K562 (cell line): ENCODE measurements at regions not wholly inside any gene's neighbourhood (a gene's known extent, or its start where the extent isn't known, plus 50 kb on each side); places are given as distances from the start of the nearest gene placed in this dataset.

Experiments used
- ATAC-seq: fragments of 200-7000 bp; cut with Tn5 transposase; 3 replicates; pipeline ENCODE4 v1.9.1; 2020; ENCODE audit warnings: moderate library complexity
- BruUV-seq: library from RNA; stranded (reverse); fragments of 400-500 nt; replicated peaks from 2 replicates; lab custom pipeline; 2021; lab: Mats Ljungman, UMichigan
- CTCF ChIA-PET: fragments of 300-600 bp; formaldehyde crosslinking; extraction: SDS; loops from one replicate; lab custom pipeline; 2021; ENCODE audit warnings: low intra/inter-chr PET ratio; lab: Yijun Ruan, JAX
- POLR2A ChIA-PET: fragments of 300-600, 350-650 bp; sonication (Branson Sonifier 250); formaldehyde crosslinking; extraction: SDS; loops from one replicate; lab custom pipeline; 2021; ENCODE audit warnings: antibody characterized with exemption, inconsistent platforms; lab: Yijun Ruan, JAX
- DNase-seq, 4 experiments: peaks; one replicate each; pipeline versions ENCODE4 v3.0.0 to v3.0.0-alpha.2; 2011 to 2018; ENCODE audit warnings: low spot score in 3 of 4, mixed read lengths in 3 of 4; ENCODE audit errors: extremely low read depth in 1 of 4
- FAIRE-seq: peaks from 2 replicates; lab custom pipeline; 2011; peaks lifted over from hg19 to GRCh38; lab: Jason Lieb, UNC
- H2AFZ ChIP-seq: 2 replicates; pipeline ENCODE4 v1.6.0; 2011; ENCODE audit warnings: low read depth, low read length, control low read depth, inconsistent platforms
- H3K27ac ChIP-seq: fragments of 200-600 bp; 3 replicates; pipeline ENCODE4 v1.8.0; 2011; ENCODE audit warnings: low read depth, mild to moderate bottlenecking, control low read depth, inconsistent platforms, low read length, moderate library complexity, mixed read lengths; ENCODE audit errors: extremely low read depth
- H3K27me3 ChIP-seq, 2 experiments: fragments of 300-600 bp in 1 of 2; 2 replicates in 1 of 2; 3 replicates in 1 of 2; pipeline versions ENCODE4 v1.6.0 to v1.8.0; 2011; ENCODE audit warnings: inconsistent platforms in 2 of 2, low read length in 2 of 2, mild to moderate bottlenecking in 1 of 2, mixed read lengths in 1 of 2, moderate library complexity in 1 of 2; ENCODE audit not compliant: control insufficient read depth in 2 of 2, insufficient read depth in 2 of 2
- H3K36me3 ChIP-seq: fragments of 300-600 bp; 3 replicates; pipeline ENCODE4 v1.8.0; 2011; ENCODE audit warnings: mild to moderate bottlenecking, low read length, inconsistent platforms; ENCODE audit not compliant: control insufficient read depth, insufficient read depth
- H3K4me1 ChIP-seq, 2 experiments: fragments of 200-600 bp in 1 of 2; replicated peaks in 1 of 2; 2 replicates in 1 of 2; 3 replicates in 1 of 2; pipeline versions ENCODE4 v1.5.1 to v1.8.0; 2011; ENCODE audit warnings: inconsistent platforms in 2 of 2, low read length in 2 of 2, mild to moderate bottlenecking in 1 of 2, mixed read lengths in 1 of 2, moderate library complexity in 1 of 2; ENCODE audit not compliant: control insufficient read depth in 2 of 2, insufficient read depth in 2 of 2
- H3K4me2 ChIP-seq: 2 replicates; pipeline ENCODE4 v1.6.1; 2011; ENCODE audit warnings: low read length, control low read depth, inconsistent platforms, mixed read lengths; ENCODE audit not compliant: insufficient read depth
- H3K4me3 ChIP-seq: fragments of 200-600 bp; sonication (generic), shearing (Covaris generic); 2 replicates; pipeline ENCODE4 v1.5.1; 2016; ENCODE audit warnings: control low read depth, inconsistent platforms
- H3K79me2 ChIP-seq: fragments of 200-600 bp; 3 replicates; pipeline ENCODE4 v1.8.0; 2011; ENCODE audit warnings: low read length, inconsistent platforms; ENCODE audit not compliant: control insufficient read depth, insufficient read depth
- H3K9ac ChIP-seq, 2 experiments: 2 replicates each; pipeline versions ENCODE4 v1.6.0 to v1.6.1; 2011; ENCODE audit warnings: low read depth in 2 of 2, low read length in 2 of 2, control low read depth in 1 of 2, inconsistent platforms in 1 of 2, mild to moderate bottlenecking in 1 of 2, mixed read lengths in 1 of 2; ENCODE audit not compliant: insufficient read depth in 1 of 2
- H3K9me1 ChIP-seq: one replicate; pipeline ENCODE4 v1.6.0; 2011; ENCODE audit warnings: inconsistent platforms, mild to moderate bottlenecking, low read length, moderate library complexity; ENCODE audit not compliant: control insufficient read depth, insufficient read depth
- H3K9me3 ChIP-seq: replicated peaks from 2 replicates; pipeline ENCODE4 v1.5.1; 2011; ENCODE audit warnings: low read depth, low read length, inconsistent platforms; ENCODE audit not compliant: control insufficient read depth, insufficient read depth
- H4K20me1 ChIP-seq: replicated peaks from 2 replicates; pipeline ENCODE4 v1.6.1; 2011; ENCODE audit warnings: low read length, inconsistent platforms, mixed read lengths; ENCODE audit not compliant: control insufficient read depth, insufficient read depth
- BCL6 ChIP-seq: fragments of 250-450 bp; sonication (Bioruptor Pico); IDR thresholded peaks from 2 replicates; pipeline ENCODE4 v1.4.0; 2020
- CBX3 ChIP-seq, 2 experiments: IDR thresholded peaks; 1 replicate in 1 of 2; 2 replicates in 1 of 2; pipeline ENCODE4 v1.6.1; 2012; ENCODE audit warnings: inconsistent platforms in 2 of 2, low read length in 2 of 2, borderline replicate concordance in 1 of 2, control low read depth in 1 of 2
- CEBPZ ChIP-seq: fragments of 150-350 bp; IDR thresholded peaks from 2 replicates; pipeline ENCODE4 v1.6.1; 2014; ENCODE audit warnings: low read depth, mild to moderate bottlenecking, low read length, borderline replicate concordance
- E2F8 ChIP-seq: fragments of 450-650 bp; IDR thresholded peaks from 2 replicates; pipeline ENCODE4 v1.7.1; 2018; ENCODE audit warnings: mild to moderate bottlenecking, low read depth; ENCODE audit not compliant: partially characterized antibody
- MED1 ChIP-seq: sonication (generic); formaldehyde crosslinking; IDR thresholded peaks from 2 replicates; pipeline ENCODE4 v1.8.1; 2023; ENCODE audit warnings: missing genetic modification reagents, borderline replicate concordance
- MEF2D ChIP-seq: conservative IDR thresholded peaks from 2 replicates; pipeline ENCODE4 v1.6.1; 2016; ENCODE audit warnings: low read depth, missing genetic modification characterization, missing compliant biosample characterization
- NELFE ChIP-seq: IDR thresholded peaks from 2 replicates; pipeline ENCODE4 v1.6.1; 2011; ENCODE audit warnings: mild to moderate bottlenecking; ENCODE audit not compliant: insufficient read depth, insufficient read length
- NFE2 ChIP-seq: IDR thresholded peaks from 2 replicates; pipeline ENCODE4 v1.6.1; 2014; ENCODE audit warnings: antibody characterized with exemption, low read depth
- TFE3 ChIP-seq: fragments of 450-650 bp; formaldehyde crosslinking; IDR thresholded peaks from 2 replicates; pipeline ENCODE4 v1.4.0; 2020; ENCODE audit warnings: mild to moderate bottlenecking, mixed read lengths
- USF2 ChIP-seq: sonication (generic); formaldehyde crosslinking; IDR thresholded peaks from 2 replicates; pipeline ENCODE4 v1.5.0; 2020; ENCODE audit warnings: missing genetic modification reagents
- ZKSCAN3 ChIP-seq: fragments of 250-450 bp; sonication (Bioruptor Pico); IDR thresholded peaks from 2 replicates; pipeline ENCODE4 v1.4.0; 2020
- ZNF184 ChIP-seq: sonication (generic); formaldehyde crosslinking; IDR thresholded peaks from 2 replicates; pipeline ENCODE4 v1.5.0; 2020; ENCODE audit warnings: missing genetic modification reagents
- ZNF324 ChIP-seq: fragments of 250-450 bp; sonication (Bioruptor Pico); IDR thresholded peaks from 2 replicates; pipeline ENCODE4 v1.4.0; 2020; ENCODE audit warnings: mild to moderate bottlenecking
- ZSCAN29 ChIP-seq: fragments of 450-650 bp; IDR thresholded peaks from 2 replicates; pipeline ENCODE4 v1.6.1; 2017
- WGBS: fragments of 100-300 bp; shearing (Covaris generic); methylation state at CpG from one replicate; pipeline ENCODE4 v1.1.6; 2016; ENCODE audit warnings: low coverage, mixed read lengths; ENCODE audit not compliant: insufficient coverage; ENCODE audit errors: missing lambda C conversion rate; 5-methylcytosine and 5-hydroxymethylcytosine counted together
- in situ Hi-C: fragments of 300-500 bp; cut with MboI; formaldehyde crosslinking; loops from 4 replicates; pipeline ENCODE4 v1.15.0; 2018; ENCODE audit warnings: inconsistent platforms, mixed read lengths
- intact Hi-C: fragments of 100-400 bp; cut with micrococcal nuclease; formaldehyde crosslinking; loops from 2 replicates; pipeline ENCODE4 v1.14.2; 2022

GRCh38 chr10:80900661-80901060 is 363.0 kb downstream of the SH2D4B start:
- no peaks in the 10 kb centered on the region for H3K9me1 ChIP-seq
- in situ Hi-C loops (no loop called here), intact Hi-C loops (no loop called here)
- DNase-seq = no peak
- no peaks in the 10 kb centered on the region for H3K9me3 ChIP-seq
- no peak overlapping the region for H3K4me3 ChIP-seq
- no TSS peak for BruUV-seq
- H4K20me1 ChIP-seq = no peaks in the 10 kb centered on the region
- H2AFZ ChIP-seq = no peak overlapping the region
- peaks cover 0 to 6% of the 10 kb centered on the region in 2 experiments; a peak in 2 of 5 replicates for H3K4me1 ChIP-seq
- H3K4me2 ChIP-seq = no peak overlapping the region
- FAIRE-seq = no peak
- POLR2A ChIA-PET = no interaction called here
- H3K27ac ChIP-seq = no peak overlapping the region
- no peaks in the 10 kb centered on the region for H3K79me2 ChIP-seq
- no peak for ATAC-seq
- H3K27me3 ChIP-seq = no peaks in the 10 kb centered on the region
- H3K9ac ChIP-seq = no peak overlapping the region
- CTCF ChIA-PET = no interaction called here
- 6% methylated on average over 1 of the region's 1 CpG for WGBS
- no peaks in the 10 kb centered on the region for H3K36me3 ChIP-seq
- TF ChIP-seq ZSCAN29 = no peak
- no peak for TF ChIP-seq NELFE
- TF ChIP-seq BCL6 (CRISPR knock-in tag) = no peak
- no peak for TF ChIP-seq ZNF324 (CRISPR knock-in tag)
- no peak for TF ChIP-seq MED1 (CRISPR knock-in tag)
- TF ChIP-seq CEBPZ = no peak
- TF ChIP-seq ZKSCAN3 (CRISPR knock-in tag) = no peak
- no peak for TF ChIP-seq NFE2
- TF ChIP-seq TFE3 (CRISPR knock-in tag) = no peak
- TF ChIP-seq MEF2D (tag) = no peak
- no peak for TF ChIP-seq ZNF184 (CRISPR knock-in tag)
- TF ChIP-seq USF2 (CRISPR knock-in tag) = no peak
- no peak for TF ChIP-seq CBX3 (IDR thresholded peaks at IDR 0.05; ENCODE audit: borderline replicate concordance in 1 of 2, low read length in 2 of 2)
- no peak for TF ChIP-seq E2F8
